ENCODE measurements at regions not wholly inside any gene's neighbourhood (a gene's known extent, or its start where the extent isn't known, plus 50 kb on each side); places are given as distances from the start of the nearest gene placed in this dataset.
"Not testable (repeated sequence)": the region's sequence is repeated elsewhere in the genome, so short reads cannot be mapped to it uniquely, and the experiment has no call there.

- Histone ChIP-seq H2AFZ (ENCODE audit: low read length) (no peak overlapping the region), H4K20me1 (ENCODE audit: insufficient read depth, low read length) (no peaks in the 10 kb centered on the region), H3K4me1 (ENCODE audit: insufficient read depth, low read length, poor library complexity, severe bottlenecking) (no peaks in the 10 kb centered on the region), H3K4me2 (ENCODE audit: low read length) (no peak overlapping the region), H3K9me3 (ENCODE audit: low read length) (no peaks in the 10 kb centered on the region), H3K9me2 (ENCODE audit: insufficient read depth, low read length) (no peaks in the 10 kb centered on the region), H3K4me3 (ENCODE audit: low read depth, low read length, poor library complexity, severe bottlenecking) (no peak overlapping the region), H3K27ac (ENCODE audit: low read depth, low read length, poor library complexity, severe bottlenecking) (no peak overlapping the region), H3K79me2 (ENCODE audit: insufficient read depth, low read depth, low read length) (no peaks in the 10 kb centered on the region), H3K36me3 (ENCODE audit: insufficient read depth, low read length) (no peaks in the 10 kb centered on the region)
- intact Hi-C loops (cut with micrococcal nuclease; ENCODE audit: unreplicated experiment) = no loop called here
- CTCF ChIA-PET (ENCODE audit: unreplicated experiment) = no interaction called here
- DNase-seq (ENCODE audit: low spot score) = no peak
- no peak for TF ChIP-seq CTCF (conservative IDR thresholded peaks at IDR 0.05; ENCODE audit: low read length)
- TF ChIP-seq EZH2phosphoT487 (IDR thresholded peaks at IDR 0.05; ENCODE audit: borderline replicate concordance, low read depth, low read length) = no peak
- no TSS peak for BruUV-seq (replicated peaks)
- POLR2A ChIA-PET = interaction anchor here (0.7 kb wide), 1 partner anchor 11 kb away, joined by 3 read pairs; no protein-coding TSS in a partner anchor
Observed at GRCh38 chr3:78258798-78259197, 1218.9 kb downstream of the ROBO2 start.

- ChIA-PET POLR2A (interaction anchor here (0.7 to 1.0 kb wide), 2 partner anchors 43 to 347 kb away, joined by 3 to 7 read pairs; no protein-coding TSS in a partner anchor), CTCF (ENCODE audit: unreplicated experiment) (no interaction called here)
- Histone ChIP-seq H2AFZ (ENCODE audit: low read length) (no peak overlapping the region), H3K4me2 (ENCODE audit: low read length) (no peak overlapping the region), H4K20me1 (ENCODE audit: insufficient read depth, low read length) (no peaks in the 10 kb centered on the region), H3K9me2 (ENCODE audit: insufficient read depth, low read length) (no peaks in the 10 kb centered on the region), H3K4me1 (ENCODE audit: insufficient read depth, low read length, poor library complexity, severe bottlenecking) (no peaks in the 10 kb centered on the region), H3K27ac (ENCODE audit: low read depth, low read length, poor library complexity, severe bottlenecking) (no peak overlapping the region), H3K9me3 (ENCODE audit: low read length) (no peaks in the 10 kb centered on the region), H3K4me3 (ENCODE audit: low read depth, low read length, poor library complexity, severe bottlenecking) (no peak overlapping the region), H3K79me2 (ENCODE audit: insufficient read depth, low read depth, low read length) (no peaks in the 10 kb centered on the region), H3K36me3 (ENCODE audit: insufficient read depth, low read length) (no peaks in the 10 kb centered on the region)
- intact Hi-C loops (cut with micrococcal nuclease; ENCODE audit: unreplicated experiment) = no loop called here
- BruUV-seq (replicated peaks) = no TSS peak
- TF ChIP-seq EZH2phosphoT487 (IDR thresholded peaks at IDR 0.05; ENCODE audit: borderline replicate concordance, low read depth, low read length) (no peak), CTCF (conservative IDR thresholded peaks at IDR 0.05; ENCODE audit: low read length) (no peak)
- DNase-seq (ENCODE audit: low spot score) = no peak
Observed at GRCh38 chr3:78260388-78260787, 1220.5 kb downstream of the ROBO2 start.

- H3K27ac ChIP-seq (ENCODE audit: low read depth, low read length, poor library complexity, severe bottlenecking); H3K9me3 ChIP-seq (ENCODE audit: low read length); H3K9me2 ChIP-seq (ENCODE audit: insufficient read depth, low read length); BruUV-seq (replicated peaks); CTCF ChIA-PET (ENCODE audit: unreplicated experiment); H4K20me1 ChIP-seq (ENCODE audit: insufficient read depth, low read length); H3K4me2 ChIP-seq (ENCODE audit: low read length); H2AFZ ChIP-seq (ENCODE audit: low read length); H3K4me3 ChIP-seq (ENCODE audit: low read depth, low read length, poor library complexity, severe bottlenecking); H3K36me3 ChIP-seq (ENCODE audit: insufficient read depth, low read length); intact Hi-C loops (cut with micrococcal nuclease; ENCODE audit: unreplicated experiment); POLR2A ChIA-PET; H3K79me2 ChIP-seq (ENCODE audit: insufficient read depth, low read depth, low read length); H3K4me1 ChIP-seq (ENCODE audit: insufficient read depth, low read length, poor library complexity, severe bottlenecking): not testable (repeated sequence)
- DNase-seq (ENCODE audit: low spot score) = peak; percentile 10
Observed at GRCh38 chr3:78266550-78266949, 1226.7 kb downstream of the ROBO2 start.
